Lower leg skin (tissue), 3 donors: ENCODE measurements at regions not wholly inside any gene's neighbourhood (a gene's known extent, or its start where the extent isn't known, plus 50 kb on each side); places are given as distances from the start of the nearest gene placed in this dataset.

Source experiments
- CTCF ChIP-seq, 3 donors: fragments of 450-650 bp; IDR thresholded peaks; one replicate each; pipeline ENCODE4 v1.5.1; 2016; ENCODE audit warnings: antibody characterized with exemption in 3 of 3, mild to moderate bottlenecking in 3 of 3, moderate library complexity in 2 of 3
- POLR2A ChIP-seq, 2 donors: fragments of 450-650 bp; IDR thresholded peaks; one replicate each; pipeline ENCODE4 v1.6.1; 2016 to 2017; ENCODE audit warnings: antibody characterized with exemption in 2 of 2, mild to moderate bottlenecking in 1 of 2, moderate library complexity in 1 of 2

DNA sequence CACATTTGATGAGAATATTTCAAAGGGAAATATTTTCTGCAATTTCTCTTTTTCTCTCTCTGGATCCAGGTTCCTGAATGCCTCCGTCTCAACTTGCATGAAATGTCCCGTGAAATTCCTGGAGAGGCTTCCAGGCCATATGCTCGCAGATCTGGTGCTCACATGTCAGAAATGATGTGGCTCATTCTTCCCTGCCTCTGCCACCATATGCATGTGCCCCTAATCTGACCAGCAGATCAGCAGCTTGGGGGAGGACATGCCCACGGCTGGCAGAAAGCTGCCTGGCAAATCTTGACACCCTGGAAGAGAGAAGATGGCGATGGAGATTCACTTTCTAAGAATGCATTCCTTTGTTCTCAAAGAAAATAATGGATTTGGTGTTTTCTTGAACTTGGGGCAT lies 490.7 kb downstream of the RPS24 start:
- TF ChIP-seq CTCF (IDR thresholded peaks at IDR 0.05) (no peak), POLR2A (IDR thresholded peaks at IDR 0.05) (no peak)
